HG02870 (cell line): ENCODE measurements at regions not wholly inside any gene's neighbourhood (a gene's known extent, or its start where the extent isn't known, plus 50 kb on each side); places are given as distances from the start of the nearest gene placed in this dataset.

ENCODE experiments used
- ATAC-seq: cut with Tn5 transposase; IDR thresholded peaks from one replicate; pipeline ENCODE4 v1.9.1; 2021; ENCODE audit warnings: mild to moderate bottlenecking, moderate library complexity; ENCODE audit not compliant: unreplicated experiment

GRCh38 chr18:57918601-57919000 lies 115.5 kb upstream of the ATP8B1 start:
- ATAC-seq = no peak

- no peak for ATAC-seq
Measured at GRCh38 chr18:57916684-57917083, 113.6 kb upstream of the ATP8B1 start.

GRCh38 chr18:57915865-57916582 lies 112.9 kb upstream of the ATP8B1 start:
- ATAC-seq = no peak

DNA sequence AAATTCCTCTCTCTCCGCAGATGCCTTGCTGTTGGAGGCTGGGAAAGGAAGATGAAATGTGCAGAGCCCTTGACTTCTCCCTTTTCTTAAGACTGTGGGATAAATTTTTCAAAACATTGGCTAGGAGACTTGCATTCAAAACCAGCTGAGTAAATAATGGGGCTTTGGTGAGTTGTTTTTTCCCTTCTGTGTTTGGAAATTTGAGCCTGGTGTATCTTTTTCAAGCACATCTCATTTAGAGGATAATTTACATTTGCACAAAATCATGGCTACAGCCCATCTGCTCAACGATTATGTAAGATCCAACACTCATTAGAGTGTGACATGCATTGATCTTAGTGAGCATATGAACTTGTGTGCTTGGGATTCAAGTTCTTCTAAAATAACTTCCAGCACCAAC lies 112.1 kb upstream of the ATP8B1 start:
- ATAC-seq = no peak

- ATAC-seq = no peak
Measured at GRCh38 chr18:57913686-57914085, 110.6 kb upstream of the ATP8B1 start.

- ATAC-seq = no peak
Measured at GRCh38 chr18:57910817-57911216, 107.7 kb upstream of the ATP8B1 start.

DNA sequence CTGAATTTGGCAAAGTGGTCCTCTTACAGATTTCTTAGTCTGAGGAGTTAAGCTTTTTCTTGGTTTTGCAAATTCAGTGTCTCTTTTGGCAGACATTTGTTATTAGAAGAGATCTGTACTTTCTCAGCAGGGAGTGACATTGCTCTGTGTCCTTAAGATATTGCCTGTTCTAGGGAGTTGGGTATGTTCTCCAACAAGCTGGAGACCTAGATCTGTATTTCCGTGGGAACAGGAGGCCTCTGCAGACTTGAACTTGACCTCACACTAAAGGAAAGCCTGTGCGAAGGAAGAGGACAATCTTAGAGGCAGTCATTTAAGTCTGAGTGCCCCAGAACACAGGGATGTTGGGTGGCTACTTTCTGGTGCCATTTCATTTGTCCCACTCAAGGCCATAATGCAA lies 107.0 kb upstream of the ATP8B1 start:
- no peak for ATAC-seq

GRCh38 chr18:57909620-57910019 lies 106.5 kb upstream of the ATP8B1 start:
- ATAC-seq = no peak

DNA sequence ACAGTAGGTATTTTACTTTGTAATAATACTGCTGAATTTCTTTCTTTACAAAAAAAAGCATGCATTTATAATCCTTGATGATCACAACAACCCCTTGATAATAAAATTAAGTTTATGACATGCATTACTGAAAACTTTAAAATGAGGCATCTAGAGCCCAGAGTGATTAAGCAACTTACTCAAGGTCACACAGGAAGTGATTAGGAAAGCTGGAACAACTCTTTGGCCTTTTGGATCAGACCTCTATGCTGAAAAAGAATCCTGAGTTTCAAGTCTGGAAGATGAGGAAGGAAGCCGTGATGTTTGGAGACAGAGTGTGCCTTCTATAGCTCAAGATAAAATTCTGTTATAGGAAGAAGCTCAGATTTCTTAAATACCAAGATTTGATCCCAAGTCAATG lies 105.0 kb upstream of the ATP8B1 start:
- ATAC-seq = no peak

- ATAC-seq = no peak
Measured at GRCh38 chr18:57907550-57907949, 104.4 kb upstream of the ATP8B1 start.

- no peak for ATAC-seq
Measured at GRCh38 chr18:57906852-57907251, 103.7 kb upstream of the ATP8B1 start.

- no peak for ATAC-seq
Measured at GRCh38 chr18:57904535-57904934, 101.4 kb upstream of the ATP8B1 start.

DNA sequence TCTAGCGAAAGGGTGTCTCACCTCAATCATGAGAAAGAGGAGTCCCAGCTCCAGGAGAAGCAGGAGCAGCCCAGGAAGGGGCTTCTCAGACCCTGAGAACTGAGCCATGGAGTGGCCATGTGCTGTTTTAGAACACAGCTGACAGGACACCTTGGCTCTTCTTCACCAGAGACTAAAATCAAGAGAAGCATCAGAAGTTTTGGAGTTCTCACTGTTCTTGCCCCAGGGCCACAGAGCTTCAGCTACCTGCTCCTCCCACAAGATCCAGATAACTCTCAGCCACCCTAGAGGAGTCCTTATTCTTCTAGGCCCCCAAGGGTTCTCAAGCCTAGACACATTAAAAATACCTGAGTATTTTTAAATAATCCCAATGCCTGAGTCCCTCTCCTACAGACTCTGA lies 99.6 kb upstream of the ATP8B1 start:
- no peak for ATAC-seq

DNA sequence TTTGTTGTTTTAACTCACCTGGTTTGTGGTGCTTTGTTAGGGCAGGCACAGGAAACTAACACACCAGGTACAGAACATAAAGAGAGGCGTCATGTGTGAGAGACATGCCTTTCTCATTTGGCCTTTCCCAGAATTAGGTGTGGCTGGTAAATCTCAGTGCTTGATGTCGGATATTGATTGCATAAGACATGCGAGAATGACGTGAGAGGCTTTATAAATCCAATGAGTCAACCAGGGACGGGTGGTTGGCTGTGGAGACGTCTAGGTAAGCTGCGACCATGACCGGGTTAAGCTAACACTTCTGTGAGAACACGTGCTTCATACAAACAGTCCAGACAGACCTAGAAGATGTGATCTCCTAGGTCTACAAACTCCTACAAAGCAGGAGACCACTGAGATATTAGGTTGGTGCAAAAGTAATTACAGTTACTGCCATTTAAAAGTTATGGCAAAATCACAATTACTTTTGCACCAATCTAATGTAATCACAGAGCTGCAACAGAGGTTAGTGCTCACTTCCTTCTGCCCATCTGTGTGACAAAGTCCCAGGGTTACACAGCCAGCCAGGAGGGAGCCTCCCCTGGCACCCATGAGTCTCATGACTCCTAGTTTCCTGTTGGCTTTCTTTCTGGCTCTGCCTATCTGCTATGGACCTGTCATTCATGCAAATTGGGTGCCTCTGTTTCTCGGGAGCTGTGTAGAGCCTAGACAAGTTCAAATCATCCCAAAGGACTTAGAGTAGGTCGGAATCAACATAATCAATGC lies 98.9 kb upstream of the ATP8B1 start:
- ATAC-seq = no peak

DNA sequence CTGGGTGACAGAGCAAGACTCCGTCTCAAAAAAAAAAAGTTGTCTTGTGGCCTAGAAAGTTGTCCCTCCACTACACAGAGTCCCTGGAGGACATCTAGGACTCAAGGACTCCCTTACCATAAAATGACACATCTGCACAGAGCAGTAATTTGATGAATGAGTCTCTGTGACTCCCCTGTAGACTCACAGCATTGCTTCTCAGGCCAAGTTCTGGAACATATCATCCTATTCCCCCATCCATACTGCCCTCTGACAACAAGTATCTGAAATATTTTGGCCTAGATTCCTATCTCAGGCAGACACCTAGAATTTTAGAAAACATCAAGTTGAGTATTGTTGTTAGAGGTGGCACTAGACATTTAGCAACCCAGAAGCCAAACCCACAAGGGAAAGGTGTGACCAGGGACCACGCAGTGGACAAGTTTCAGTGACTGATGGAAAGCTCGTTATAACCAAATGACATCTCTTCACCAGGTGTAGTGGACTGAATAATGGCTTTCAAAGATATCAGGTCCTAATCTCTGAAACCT lies 97.9 kb upstream of the ATP8B1 start:
- no peak for ATAC-seq

- no peak for ATAC-seq
Measured at GRCh38 chr18:57898506-57899124, 95.5 kb upstream of the ATP8B1 start.

GRCh38 chr18:57895182-57895581 lies 92.1 kb upstream of the ATP8B1 start:
- ATAC-seq = no peak

DNA sequence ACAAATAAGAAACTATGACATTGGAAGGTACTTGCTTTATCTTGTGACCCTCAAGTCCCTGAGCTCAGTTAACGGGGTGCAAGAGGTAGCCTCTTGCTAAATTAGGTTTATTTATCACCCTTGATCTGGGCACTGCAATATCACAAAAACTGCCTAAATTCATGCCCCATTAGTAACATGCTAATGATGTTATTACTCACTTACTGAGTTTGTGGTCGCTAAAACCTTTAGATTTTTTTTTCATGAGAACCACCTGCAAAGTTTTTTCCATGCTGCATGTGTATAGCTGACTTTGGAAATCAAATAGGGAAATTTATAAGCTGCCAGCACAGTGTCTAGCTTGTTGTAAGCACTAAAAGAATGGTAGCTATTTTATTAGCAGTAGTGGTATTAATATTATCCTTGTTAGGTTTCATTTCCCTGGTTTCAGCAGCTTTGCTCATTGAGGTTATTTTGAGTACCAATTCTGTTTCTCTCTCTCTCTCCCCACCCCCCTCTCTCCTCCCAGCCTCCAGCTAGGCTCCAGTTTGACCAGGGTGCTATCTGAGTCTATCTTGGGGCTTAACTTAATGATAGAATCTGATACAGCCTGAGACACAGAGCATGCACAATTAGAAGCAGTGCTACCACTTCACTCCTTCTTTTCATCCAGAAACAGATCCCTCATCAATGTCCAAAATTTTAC lies 88.7 kb upstream of the ATP8B1 start:
- no peak for ATAC-seq

DNA sequence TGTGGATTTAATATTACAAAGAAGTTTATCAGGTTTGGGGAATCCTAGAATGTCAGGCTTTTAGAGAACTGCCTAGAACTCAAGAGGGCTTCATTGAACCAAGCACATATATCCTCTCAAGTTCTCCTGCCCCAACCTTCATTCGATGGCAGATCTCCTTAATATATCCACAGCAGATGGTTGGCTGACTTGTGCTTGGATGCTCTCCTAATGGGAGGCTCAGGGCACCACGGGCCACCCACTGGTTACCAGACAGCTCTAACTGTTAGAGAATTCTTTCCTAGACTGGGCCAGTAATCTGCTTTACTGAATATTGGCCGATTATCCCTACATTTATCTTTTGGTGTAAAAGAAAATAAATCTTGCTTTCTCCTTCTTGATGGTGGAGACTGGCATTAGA lies 87.2 kb upstream of the ATP8B1 start:
- no peak for ATAC-seq

DNA sequence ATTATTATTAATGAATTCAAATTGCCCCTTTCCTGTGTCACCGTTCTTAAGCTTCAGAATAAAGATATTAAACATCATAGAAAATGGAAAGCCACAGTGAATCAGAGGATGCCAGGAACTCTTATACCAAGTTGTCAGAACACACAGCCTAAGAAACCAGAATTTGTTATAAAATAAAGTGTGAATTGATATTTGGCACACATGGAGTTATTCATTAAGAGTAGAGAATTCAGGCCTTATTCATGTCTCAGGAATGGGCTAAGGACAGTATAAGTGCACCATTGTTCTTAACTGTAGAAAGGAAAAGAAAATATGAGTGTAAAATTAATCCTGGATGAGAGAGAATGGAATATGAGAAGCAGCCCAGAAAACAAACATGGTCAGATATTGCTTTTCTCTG lies 86.7 kb upstream of the ATP8B1 start:
- no peak for ATAC-seq
